ENCODE measurements at regions not wholly inside any gene's neighbourhood (a gene's known extent, or its start where the extent isn't known, plus 50 kb on each side); places are given as distances from the start of the nearest gene placed in this dataset.

DNA sequence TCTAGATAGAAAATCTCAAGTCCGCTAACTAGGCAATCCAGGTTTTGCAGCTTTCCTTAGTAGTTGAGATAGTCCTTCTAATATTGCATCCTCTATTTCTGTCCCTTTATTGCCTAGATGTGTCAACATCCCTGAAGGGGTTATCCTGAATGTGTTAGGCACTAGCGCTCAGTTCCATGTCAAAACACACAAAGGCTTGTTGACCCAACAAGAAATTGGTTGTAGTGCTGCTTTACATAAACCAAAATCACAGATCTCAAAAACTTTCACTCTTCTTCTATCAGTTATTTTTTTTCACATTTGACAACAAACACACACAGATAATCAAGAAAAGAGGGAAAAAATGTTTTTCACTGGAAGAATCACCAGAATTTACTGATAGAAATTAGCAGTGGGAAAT, 51.4 kb upstream of the SOX2 start:
- TF ChIP-seq POLR2A (IDR thresholded peaks at IDR 0.05), result no peak
- TF ChIP-seq, protein P1, sequence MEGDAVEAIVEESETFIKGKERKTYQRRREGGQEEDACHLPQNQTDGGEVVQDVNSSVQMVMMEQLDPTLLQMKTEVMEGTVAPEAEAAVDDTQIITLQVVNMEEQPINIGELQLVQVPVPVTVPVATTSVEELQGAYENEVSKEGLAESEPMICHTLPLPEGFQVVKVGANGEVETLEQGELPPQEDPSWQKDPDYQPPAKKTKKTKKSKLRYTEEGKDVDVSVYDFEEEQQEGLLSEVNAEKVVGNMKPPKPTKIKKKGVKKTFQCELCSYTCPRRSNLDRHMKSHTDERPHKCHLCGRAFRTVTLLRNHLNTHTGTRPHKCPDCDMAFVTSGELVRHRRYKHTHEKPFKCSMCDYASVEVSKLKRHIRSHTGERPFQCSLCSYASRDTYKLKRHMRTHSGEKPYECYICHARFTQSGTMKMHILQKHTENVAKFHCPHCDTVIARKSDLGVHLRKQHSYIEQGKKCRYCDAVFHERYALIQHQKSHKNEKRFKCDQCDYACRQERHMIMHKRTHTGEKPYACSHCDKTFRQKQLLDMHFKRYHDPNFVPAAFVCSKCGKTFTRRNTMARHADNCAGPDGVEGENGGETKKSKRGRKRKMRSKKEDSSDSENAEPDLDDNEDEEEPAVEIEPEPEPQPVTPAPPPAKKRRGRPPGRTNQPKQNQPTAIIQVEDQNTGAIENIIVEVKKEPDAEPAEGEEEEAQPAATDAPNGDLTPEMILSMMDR (IDR thresholded peaks at IDR 0.05), result no peak
- WGBS, 4 donors, result 89 to 92% (median 90%) methylated on average over 2 of the region's 2 CpGs
- no peaks in the 10 kb centered on the region for H3K4me1 ChIP-seq (replicated peaks in 1 of 2)

DNA sequence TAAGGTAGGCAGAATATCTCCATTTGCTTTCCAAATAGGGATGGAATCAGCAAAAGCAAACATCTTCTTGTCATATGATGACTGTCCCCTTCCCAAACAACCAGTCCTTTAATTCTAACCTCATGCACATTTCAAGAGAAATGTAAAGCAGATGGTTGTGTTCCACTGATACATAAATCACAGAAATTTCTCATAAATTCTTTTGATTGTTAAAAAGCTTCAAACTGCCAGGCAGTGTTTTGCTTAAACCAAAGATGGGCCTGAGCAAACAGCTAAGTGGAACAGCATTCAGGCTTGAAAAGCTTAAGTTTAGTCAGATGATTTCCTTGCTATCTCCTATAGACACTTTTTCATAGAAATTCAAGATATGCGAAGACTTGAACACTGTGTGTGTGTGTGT, 74.3 kb upstream of the SOX2 start:
- intact Hi-C loops (cut with DNase I), result no loop called here
- no peak overlapping the region for H3K27ac ChIP-seq
- DNase-seq, result no peak
- TF ChIP-seq, protein P1 (IDR thresholded peaks at IDR 0.05), result no peak
- no peak overlapping the region for H3K4me3 ChIP-seq
- WGBS, 4 donors, result 83 to 100% (median 89%) methylated on average over 1 of the region's 1 CpG
- H3K27me3 ChIP-seq, result no peaks in the 10 kb centered on the region
- no peaks in the 10 kb centered on the region for H3K9me3 ChIP-seq (replicated peaks in 1 of 3)
- peaks cover 0 to 5% of the 10 kb centered on the region in 2 donors for H3K4me1 ChIP-seq (replicated peaks in 1 of 2)
- no peaks in the 10 kb centered on the region for H3K36me3 ChIP-seq (replicated peaks in 1 of 2)

More for the DNA sequence above, 51.4 kb upstream of the SOX2 start:
- no peak for DNase-seq
- Histone ChIP-seq H3K4me3 (no peak overlapping the region), H3K27ac (no peak overlapping the region), H3K36me3 (replicated peaks in 1 of 2) (no peaks in the 10 kb centered on the region), H3K27me3 (no peaks in the 10 kb centered on the region), H3K9me3 (replicated peaks in 1 of 3) (no peaks in the 10 kb centered on the region)
- intact Hi-C loops (cut with DNase I), result no loop called here

DNA sequence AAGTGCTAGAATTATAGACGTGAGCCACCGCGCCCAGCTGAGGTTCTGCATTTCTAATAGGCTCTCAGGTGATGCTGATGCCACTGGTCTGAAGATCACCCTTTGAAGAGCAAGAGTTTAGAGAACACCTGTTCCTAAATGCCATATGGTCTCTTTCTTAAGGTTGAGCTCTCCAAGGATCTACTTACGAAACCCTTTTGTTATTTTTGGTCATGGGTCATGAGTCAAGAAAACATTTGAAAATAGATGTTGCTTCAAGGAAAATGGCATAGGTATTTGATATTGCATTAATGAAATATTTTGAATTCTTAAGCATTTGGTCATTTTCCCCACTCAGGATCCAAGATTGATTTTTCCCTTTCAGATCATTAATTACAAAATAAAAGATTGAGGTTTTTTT, 74.7 kb upstream of the SOX2 start:
- Histone ChIP-seq H3K36me3 (replicated peaks in 1 of 2) (no peaks in the 10 kb centered on the region), H3K27me3 (no peaks in the 10 kb centered on the region), H3K4me1 (replicated peaks in 1 of 2) (peaks cover 0 to 5% of the 10 kb centered on the region in 2 donors), H3K9me3 (replicated peaks in 1 of 3) (no peaks in the 10 kb centered on the region), H3K4me3 (no peak overlapping the region), H3K27ac (no peak overlapping the region)
- no peak for DNase-seq
- intact Hi-C loops (cut with DNase I), result no loop called here
- WGBS, 4 donors, result 88 to 93% (median 90%) methylated on average over 4 of the region's 4 CpGs
- TF ChIP-seq POLR2A (IDR thresholded peaks at IDR 0.05), result no peak
- TF ChIP-seq, protein P1 (IDR thresholded peaks at IDR 0.05), result no peak

DNA sequence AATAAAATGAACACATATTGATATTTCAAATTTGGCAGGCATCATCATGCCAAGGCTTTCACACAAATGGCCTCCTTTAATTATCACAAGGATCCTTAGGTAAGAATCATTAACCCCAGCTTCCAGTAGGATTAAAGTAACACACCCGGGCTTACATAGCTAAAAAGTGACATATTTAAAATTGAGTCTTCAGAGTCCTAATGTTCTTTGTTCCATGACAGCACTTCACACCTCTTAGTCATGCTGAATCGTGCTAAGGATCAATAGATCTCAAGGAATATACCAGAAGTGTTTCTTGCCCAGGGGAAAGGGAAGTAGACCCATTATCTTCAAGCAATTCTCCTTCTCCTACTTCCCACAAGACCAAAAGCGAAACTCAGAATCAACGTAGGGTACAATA, 76.6 kb upstream of the SOX2 start:
- peaks cover 0 to 5% of the 10 kb centered on the region in 2 donors for H3K4me1 ChIP-seq (replicated peaks in 1 of 2)
- no peaks in the 10 kb centered on the region for H3K36me3 ChIP-seq (replicated peaks in 1 of 2)
- no peak overlapping the region for H3K27ac ChIP-seq
- 80 to 86% (median 84%) methylated on average over 4 of the region's 4 CpGs for WGBS, 4 donors
- no peaks in the 10 kb centered on the region for H3K9me3 ChIP-seq (replicated peaks in 1 of 3)
- H3K4me3 ChIP-seq, result no peak overlapping the region
- DNase-seq, result no peak
- no peaks in the 10 kb centered on the region for H3K27me3 ChIP-seq
- no peak for TF ChIP-seq POLR2A (IDR thresholded peaks at IDR 0.05)
- TF ChIP-seq, protein P1 (IDR thresholded peaks at IDR 0.05), result no peak
- intact Hi-C loops (cut with DNase I), result no loop called here

All from adrenal gland (tissue), 9 donors.